NT2/D1 (cell line): ENCODE measurements at regions not wholly inside any gene's neighbourhood (a gene's known extent, or its start where the extent isn't known, plus 50 kb on each side); places are given as distances from the start of the nearest gene placed in this dataset.

Experiments used
- SUZ12 ChIP-seq: IDR thresholded peaks from 2 replicates; pipeline ENCODE4 v1.6.1; 2011; ENCODE audit not compliant: insufficient read length, insufficient read depth; ENCODE audit errors: extremely low read depth
- YY1 ChIP-seq: IDR thresholded peaks from 2 replicates; pipeline ENCODE4 v1.6.1; 2011; ENCODE audit not compliant: insufficient read length, insufficient read depth
- ZNF274 ChIP-seq: IDR thresholded peaks from 2 replicates; pipeline ENCODE4 v1.6.1; 2011; ENCODE audit warnings: mild to moderate bottlenecking, low read depth, low read length

GRCh38 chr1:187862506-187862905 lies 1033.8 kb downstream of the PLA2G4A start:
- no peak for TF ChIP-seq SUZ12
- TF ChIP-seq ZNF274 = no peak
- TF ChIP-seq YY1 = no peak
